Neutrophil (primary cell): ENCODE measurements at regions not wholly inside any gene's neighbourhood (a gene's known extent, or its start where the extent isn't known, plus 50 kb on each side); places are given as distances from the start of the nearest gene placed in this dataset.

Experiments used
- H3K27ac ChIP-seq: fragments of 200-600 bp; sonication (generic); 2 replicates; pipeline ENCODE4 v1.5.1; 2016; ENCODE audit warnings: mild to moderate bottlenecking, moderate library complexity
- H3K27me3 ChIP-seq: fragments of 200-600 bp; sonication (generic); 2 replicates; pipeline ENCODE4 v1.6.0; 2016; ENCODE audit warnings: mild to moderate bottlenecking
- H3K36me3 ChIP-seq: fragments of 200-600 bp; sonication (generic); 2 replicates; pipeline ENCODE4 v1.5.1; 2017
- H3K4me1 ChIP-seq, 2 experiments: fragments of 200-600 bp in 1 of 2; sonication (generic) in 1 of 2; 1 replicate in 1 of 2; 2 replicates in 1 of 2; pipeline versions ENCODE4 v1.5.1 to v1.6.1; 2013 to 2016; ENCODE audit warnings: low read depth in 1 of 2, low read length in 1 of 2, mild to moderate bottlenecking in 1 of 2, moderate library complexity in 1 of 2; ENCODE audit not compliant: control insufficient read depth in 1 of 2, insufficient read depth in 1 of 2
- H3K4me3 ChIP-seq, 2 experiments: fragments of 200-600 bp in 1 of 2; sonication (generic) in 1 of 2; 1 replicate in 1 of 2; 2 replicates in 1 of 2; pipeline ENCODE4 v1.5.1; 2013 to 2016; ENCODE audit warnings: low read depth in 1 of 2, low read length in 1 of 2, mild to moderate bottlenecking in 1 of 2, moderate library complexity in 1 of 2
- H3K9me3 ChIP-seq: fragments of 200-600 bp; sonication (generic); 2 replicates; pipeline ENCODE4 v1.5.1; 2016
- CTCF ChIP-seq: fragments of 200-600 bp; sonication (generic); IDR thresholded peaks from 2 replicates; pipeline ENCODE4 v1.5.1; 2016; ENCODE audit warnings: antibody characterized with exemption

GRCh38 chr10:7507887-7508726 is 97.3 kb upstream of the SFMBT2 start:
- H3K9me3 ChIP-seq: no peaks in the 10 kb centered on the region
- H3K36me3 ChIP-seq: no peaks in the 10 kb centered on the region
- no peak overlapping the region for H3K4me3 ChIP-seq
- peaks cover 31% of the 10 kb centered on the region for H3K27me3 ChIP-seq
- H3K4me1 ChIP-seq: no peaks in the 10 kb centered on the region
- no peak for TF ChIP-seq CTCF
- H3K27ac ChIP-seq: no peak overlapping the region

DNA sequence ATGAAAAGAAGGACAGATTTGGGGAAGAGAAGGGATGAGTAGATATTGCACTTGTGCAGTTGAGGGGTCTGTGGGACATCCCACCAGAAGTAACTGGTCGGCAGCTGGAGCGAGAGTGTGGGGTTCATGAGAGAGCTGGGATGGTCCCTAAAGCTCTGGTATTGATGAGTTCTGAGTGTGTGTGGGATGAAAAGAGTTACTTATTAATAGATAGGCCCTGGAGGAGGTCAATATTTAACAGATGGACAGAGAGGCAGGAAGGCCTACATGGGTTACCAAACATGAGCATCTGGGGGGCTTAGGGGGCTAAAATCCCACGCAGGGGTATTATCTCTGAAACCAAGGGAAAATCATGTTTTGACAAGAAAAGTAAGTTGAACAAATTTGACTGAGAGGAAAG is 95.7 kb upstream of the SFMBT2 start:
- Histone ChIP-seq H3K9me3 (no peaks in the 10 kb centered on the region), H3K27ac (no peak overlapping the region), H3K36me3 (no peaks in the 10 kb centered on the region), H3K4me3 (no peak overlapping the region), H3K4me1 (no peaks in the 10 kb centered on the region), H3K27me3 (peaks cover 25% of the 10 kb centered on the region)
- no peak for TF ChIP-seq CTCF

GRCh38 chr10:7505196-7505595 is 94.4 kb upstream of the SFMBT2 start:
- no peaks in the 10 kb centered on the region for H3K4me1 ChIP-seq
- no peak for TF ChIP-seq CTCF
- H3K27ac ChIP-seq: no peak overlapping the region
- H3K4me3 ChIP-seq: no peak overlapping the region
- no peaks in the 10 kb centered on the region for H3K36me3 ChIP-seq
- no peaks in the 10 kb centered on the region for H3K9me3 ChIP-seq
- H3K27me3 ChIP-seq: peaks cover 33% of the 10 kb centered on the region

GRCh38 chr10:7503190-7503589 is 92.4 kb upstream of the SFMBT2 start:
- Histone ChIP-seq H3K36me3 (no peaks in the 10 kb centered on the region), H3K4me3 (no peak overlapping the region), H3K4me1 (no peaks in the 10 kb centered on the region), H3K9me3 (no peaks in the 10 kb centered on the region), H3K27me3 (peaks cover 33% of the 10 kb centered on the region), H3K27ac (no peak overlapping the region)
- TF ChIP-seq CTCF: no peak

DNA sequence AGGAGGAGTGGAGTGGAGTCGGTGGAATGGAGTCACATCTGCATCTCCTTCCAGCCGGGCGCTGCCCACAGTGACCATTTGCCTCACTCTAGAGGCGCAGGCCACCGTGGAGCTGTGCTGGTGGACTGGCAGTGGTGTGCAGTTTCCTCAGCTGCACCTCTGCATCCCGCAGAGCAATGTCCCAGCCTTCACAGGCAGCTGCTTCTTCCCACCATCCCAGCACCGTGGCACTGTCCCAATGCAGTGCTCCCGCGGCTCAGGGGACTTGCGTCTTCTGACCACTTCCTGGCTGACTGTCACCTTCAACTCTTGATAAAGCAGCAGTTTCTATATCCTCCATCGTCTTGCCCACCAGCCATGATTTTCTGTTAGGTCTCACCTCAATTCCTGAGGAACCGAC is 90.3 kb upstream of the SFMBT2 start:
- H3K27ac ChIP-seq: no peak overlapping the region
- peaks cover 23% of the 10 kb centered on the region for H3K27me3 ChIP-seq
- TF ChIP-seq CTCF: no peak
- H3K36me3 ChIP-seq: no peaks in the 10 kb centered on the region
- no peaks in the 10 kb centered on the region for H3K9me3 ChIP-seq
- no peak overlapping the region for H3K4me3 ChIP-seq
- H3K4me1 ChIP-seq: no peaks in the 10 kb centered on the region
